AG04449 (cell line): ENCODE measurements at regions not wholly inside any gene's neighbourhood (a gene's known extent, or its start where the extent isn't known, plus 50 kb on each side); places are given as distances from the start of the nearest gene placed in this dataset.

ENCODE experiments used
- CTCF ChIA-PET: fragments of 350-600 bp; formaldehyde crosslinking; extraction: SDS; loops from one replicate; lab custom pipeline; 2021; ENCODE audit warnings: antibody characterized with exemption; lab: Yijun Ruan, JAX
- POLR2A ChIA-PET: fragments of 400-600, 350-600 bp; formaldehyde crosslinking; extraction: SDS; loops from one replicate; lab custom pipeline; 2020; ENCODE audit warnings: antibody characterized with exemption, inconsistent platforms; lab: Yijun Ruan, JAX
- DNase-seq: peaks from one replicate; pipeline ENCODE4 v3.0.0-alpha.2; 2010; ENCODE audit warnings: low read depth, low spot score
- H3K4me3 ChIP-seq: 2 replicates; pipeline ENCODE4 v1.5.1; 2011; ENCODE audit warnings: low read depth, mild to moderate bottlenecking, control low read depth, low read length
- CTCF ChIP-seq: IDR thresholded peaks from one replicate; pipeline ENCODE4 v1.5.1; 2011; ENCODE audit warnings: mild to moderate bottlenecking, moderate library complexity, low read length, control low read depth, inconsistent platforms; ENCODE audit not compliant: insufficient read depth; ENCODE audit errors: missing control alignments

DNA sequence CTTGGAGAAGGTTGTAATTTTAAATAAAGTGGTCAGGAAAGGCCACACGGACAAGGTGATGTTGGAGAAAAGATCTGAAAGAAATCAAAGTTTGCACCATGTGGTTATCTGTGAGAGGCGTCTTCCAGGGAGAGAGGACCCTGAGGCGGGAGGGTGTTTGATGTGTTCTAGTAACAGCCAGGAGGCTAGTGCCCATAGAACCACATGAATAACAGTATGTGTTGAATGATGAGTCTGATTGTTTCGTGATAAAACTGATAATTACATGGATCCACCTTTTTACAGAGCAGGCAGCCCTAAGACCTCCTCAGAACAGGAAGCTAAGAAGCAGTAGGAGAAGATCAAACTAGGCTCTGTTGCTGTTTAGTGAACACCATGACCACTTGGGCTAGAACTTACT is 91.4 kb downstream of the SCG2 start:
- H3K4me3 ChIP-seq: no peak overlapping the region
- no peak for DNase-seq
- TF ChIP-seq CTCF: no peak
- POLR2A ChIA-PET: no interaction called here
- CTCF ChIA-PET: interaction anchor here (0.7 to 1.4 kb wide), 3 partner anchors 11 to 51 kb away, joined by 3 to 5 read pairs (median 3); no protein-coding TSS in a partner anchor

DNA sequence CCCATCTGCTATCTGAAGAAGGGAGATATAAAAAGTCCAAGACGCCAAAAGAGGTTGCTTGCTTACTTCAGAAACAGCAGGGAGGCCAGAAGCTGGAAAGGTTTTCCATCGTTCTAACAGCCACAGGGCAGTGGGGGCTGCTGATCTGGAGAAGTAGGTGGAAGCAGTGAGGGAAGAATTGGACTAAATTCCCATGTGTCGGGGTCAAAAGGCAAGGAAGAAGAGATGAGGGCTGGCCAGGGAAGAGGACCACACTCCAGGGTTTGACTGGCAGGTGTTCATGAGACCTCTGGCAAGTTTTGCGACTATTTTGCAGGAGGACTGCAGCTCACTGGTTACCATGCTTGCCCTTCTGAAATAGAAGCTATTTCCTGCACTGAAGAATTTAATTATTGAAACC is 91.0 kb downstream of the SCG2 start:
- no peak for TF ChIP-seq CTCF
- no peak for DNase-seq
- ChIA-PET POLR2A (no interaction called here), CTCF (interaction anchor here (1.4 kb wide), 1 partner anchor 52 kb away, joined by 5 read pairs; no protein-coding TSS in a partner anchor)
- no peak overlapping the region for H3K4me3 ChIP-seq

DNA sequence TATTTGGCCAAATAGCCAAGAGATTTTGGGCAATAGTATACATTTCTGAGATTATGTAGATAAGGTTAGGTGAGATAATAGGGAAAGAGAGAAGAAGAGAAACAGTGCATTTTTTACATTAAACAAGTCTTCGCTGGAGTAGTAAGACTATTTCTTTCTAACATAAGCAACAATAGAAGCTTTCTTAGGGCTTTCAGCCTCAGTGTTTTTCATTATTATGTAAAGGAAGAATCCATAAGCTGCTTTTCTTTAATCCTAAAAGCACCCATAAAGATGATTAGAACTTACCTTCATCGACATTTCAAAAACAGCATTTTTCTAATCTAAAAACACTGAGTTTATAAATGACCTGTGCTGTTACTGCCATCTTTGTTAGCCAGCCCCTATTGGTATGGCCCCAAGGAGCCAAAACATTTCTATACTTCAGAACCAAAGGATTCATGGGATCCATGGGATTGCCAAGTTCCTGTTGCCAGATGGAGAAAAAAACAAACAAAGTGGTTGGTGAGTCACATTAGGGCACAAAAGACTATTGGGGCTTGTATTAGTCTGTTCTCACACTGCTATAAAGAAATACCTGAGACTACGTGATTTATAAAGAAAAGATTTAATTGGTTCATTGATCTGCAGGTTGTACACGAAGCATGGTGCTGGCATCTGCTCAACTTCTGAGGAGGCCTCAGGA is 88.2 kb downstream of the SCG2 start:
- no peak overlapping the region for H3K4me3 ChIP-seq

DNA sequence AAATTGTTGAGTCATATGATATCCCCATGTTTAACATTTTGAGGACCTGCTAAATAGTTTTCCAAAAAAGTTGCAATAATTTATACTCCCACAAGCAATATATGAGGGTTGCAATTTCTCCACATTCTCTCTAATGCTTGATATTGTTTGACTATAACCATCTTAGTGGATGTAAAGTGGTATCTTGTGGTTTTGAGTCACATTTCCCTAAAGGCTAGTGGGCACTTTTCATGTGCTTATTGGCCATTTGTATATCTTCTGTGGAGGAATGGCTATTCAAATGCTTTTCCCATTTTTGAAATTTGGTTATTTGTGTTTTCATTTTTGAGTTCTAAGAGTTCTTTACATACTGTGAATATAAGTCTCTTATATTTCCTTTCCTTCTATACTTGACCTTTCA is 82.7 kb downstream of the SCG2 start:
- DNase-seq: no peak
- CTCF ChIA-PET: no interaction called here
- TF ChIP-seq CTCF: no peak
- H3K4me3 ChIP-seq: no peak overlapping the region
- POLR2A ChIA-PET: no interaction called here

More for the DNA sequence above, 88.2 kb downstream of the SCG2 start:
- CTCF ChIA-PET: no interaction called here
- TF ChIP-seq CTCF: no peak
- POLR2A ChIA-PET: no interaction called here
- DNase-seq: no peak

DNA sequence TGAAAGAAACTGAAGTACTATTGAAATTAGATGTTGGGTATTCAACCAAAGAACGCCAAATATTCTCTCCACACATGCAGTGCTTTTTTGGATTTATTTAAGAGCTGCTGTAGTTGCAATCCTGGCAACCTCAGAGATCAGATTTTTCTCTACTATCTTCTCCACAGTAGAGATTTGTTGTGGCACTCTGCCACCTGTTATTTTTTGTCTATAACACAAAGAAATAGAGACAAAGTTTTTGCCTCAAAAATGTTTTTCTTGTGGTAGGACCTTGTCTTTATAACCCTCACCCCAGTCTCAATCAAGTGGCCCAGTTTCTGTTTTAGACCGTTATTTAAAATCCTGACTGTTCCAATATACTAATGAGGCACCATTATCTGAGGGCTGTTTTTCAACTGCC is 79.4 kb downstream of the SCG2 start:
- DNase-seq: no peak
- no peak for TF ChIP-seq CTCF
- H3K4me3 ChIP-seq: no peak overlapping the region
- POLR2A ChIA-PET: no interaction called here
- CTCF ChIA-PET: interaction anchor here (1.0 to 1.2 kb wide), 2 partner anchors 9 to 13 kb away, joined by 3 read pairs; no protein-coding TSS in a partner anchor

DNA sequence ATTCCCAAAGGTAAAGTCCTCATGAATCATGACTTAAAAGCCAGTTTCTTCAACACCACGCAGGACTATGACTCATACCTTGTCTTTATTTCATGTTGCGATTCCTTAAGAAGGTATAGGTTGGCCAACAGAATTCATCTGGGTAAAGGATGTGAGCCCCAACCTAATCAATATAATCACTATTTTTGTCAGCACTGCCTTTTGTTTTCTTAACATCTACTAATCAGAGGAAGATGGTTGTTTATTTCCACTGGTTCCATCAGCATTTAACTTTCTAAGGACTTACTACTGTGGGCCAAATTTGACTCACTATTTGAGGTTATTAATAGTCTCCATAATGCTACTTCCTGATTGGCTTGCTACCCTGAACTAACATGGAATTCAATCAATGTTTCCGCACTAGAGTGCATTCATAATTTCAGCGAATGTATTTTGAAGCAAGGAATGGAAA is 78.6 kb downstream of the SCG2 start:
- no peak overlapping the region for H3K4me3 ChIP-seq
- DNase-seq: no peak
- TF ChIP-seq CTCF: no peak
- ChIA-PET POLR2A (no interaction called here), CTCF (interaction anchor here (1.0 kb wide), 1 partner anchor 9 kb away, joined by 3 read pairs; no protein-coding TSS in a partner anchor)
